ENCODE measurements at regions not wholly inside any gene's neighbourhood (a gene's known extent, or its start where the extent isn't known, plus 50 kb on each side); places are given as distances from the start of the nearest gene placed in this dataset.

DNA sequence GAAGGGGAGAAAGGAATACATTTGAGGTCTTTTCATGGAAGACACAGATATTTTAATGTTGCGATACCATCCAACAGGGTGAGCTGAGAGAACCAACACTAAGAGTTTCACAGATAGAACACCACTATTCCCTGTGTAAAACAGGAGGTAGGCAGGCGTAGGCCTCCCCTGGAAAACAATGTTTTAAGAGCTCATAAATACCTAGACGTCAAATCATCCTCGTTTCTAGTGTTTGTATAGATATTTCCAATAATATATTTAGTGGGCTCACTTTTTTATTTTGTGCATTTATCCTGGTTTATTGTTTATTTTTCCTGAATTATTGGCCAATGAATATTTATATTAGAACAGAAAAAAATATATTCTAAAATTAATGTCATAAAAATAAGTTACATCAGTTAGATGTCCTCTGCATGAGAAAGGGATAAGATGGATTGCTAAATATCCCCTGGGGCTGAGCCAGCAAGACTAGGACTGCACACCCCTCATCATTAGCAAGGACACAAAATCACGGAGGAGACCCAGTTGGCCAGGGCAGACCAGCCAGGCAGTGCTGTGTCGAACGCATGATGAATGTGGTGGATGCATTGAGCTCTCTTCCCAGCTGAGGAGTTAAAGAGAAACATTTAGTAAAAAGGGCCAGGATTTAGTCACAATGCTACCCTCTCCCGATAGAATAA, 380.5 kb downstream of the C6orf118 start:
- peak; percentile 63 for DNase-seq (ENCODE audit: low read depth)
- no peak overlapping the region for H3K4me3 ChIP-seq (ENCODE audit: low read depth, low read length)
- TF ChIP-seq, protein P1, sequence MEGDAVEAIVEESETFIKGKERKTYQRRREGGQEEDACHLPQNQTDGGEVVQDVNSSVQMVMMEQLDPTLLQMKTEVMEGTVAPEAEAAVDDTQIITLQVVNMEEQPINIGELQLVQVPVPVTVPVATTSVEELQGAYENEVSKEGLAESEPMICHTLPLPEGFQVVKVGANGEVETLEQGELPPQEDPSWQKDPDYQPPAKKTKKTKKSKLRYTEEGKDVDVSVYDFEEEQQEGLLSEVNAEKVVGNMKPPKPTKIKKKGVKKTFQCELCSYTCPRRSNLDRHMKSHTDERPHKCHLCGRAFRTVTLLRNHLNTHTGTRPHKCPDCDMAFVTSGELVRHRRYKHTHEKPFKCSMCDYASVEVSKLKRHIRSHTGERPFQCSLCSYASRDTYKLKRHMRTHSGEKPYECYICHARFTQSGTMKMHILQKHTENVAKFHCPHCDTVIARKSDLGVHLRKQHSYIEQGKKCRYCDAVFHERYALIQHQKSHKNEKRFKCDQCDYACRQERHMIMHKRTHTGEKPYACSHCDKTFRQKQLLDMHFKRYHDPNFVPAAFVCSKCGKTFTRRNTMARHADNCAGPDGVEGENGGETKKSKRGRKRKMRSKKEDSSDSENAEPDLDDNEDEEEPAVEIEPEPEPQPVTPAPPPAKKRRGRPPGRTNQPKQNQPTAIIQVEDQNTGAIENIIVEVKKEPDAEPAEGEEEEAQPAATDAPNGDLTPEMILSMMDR (IDR thresholded peaks at IDR 0.05; ENCODE audit: control insufficient read depth, extremely low read depth, insufficient read depth) = no peak

DNA sequence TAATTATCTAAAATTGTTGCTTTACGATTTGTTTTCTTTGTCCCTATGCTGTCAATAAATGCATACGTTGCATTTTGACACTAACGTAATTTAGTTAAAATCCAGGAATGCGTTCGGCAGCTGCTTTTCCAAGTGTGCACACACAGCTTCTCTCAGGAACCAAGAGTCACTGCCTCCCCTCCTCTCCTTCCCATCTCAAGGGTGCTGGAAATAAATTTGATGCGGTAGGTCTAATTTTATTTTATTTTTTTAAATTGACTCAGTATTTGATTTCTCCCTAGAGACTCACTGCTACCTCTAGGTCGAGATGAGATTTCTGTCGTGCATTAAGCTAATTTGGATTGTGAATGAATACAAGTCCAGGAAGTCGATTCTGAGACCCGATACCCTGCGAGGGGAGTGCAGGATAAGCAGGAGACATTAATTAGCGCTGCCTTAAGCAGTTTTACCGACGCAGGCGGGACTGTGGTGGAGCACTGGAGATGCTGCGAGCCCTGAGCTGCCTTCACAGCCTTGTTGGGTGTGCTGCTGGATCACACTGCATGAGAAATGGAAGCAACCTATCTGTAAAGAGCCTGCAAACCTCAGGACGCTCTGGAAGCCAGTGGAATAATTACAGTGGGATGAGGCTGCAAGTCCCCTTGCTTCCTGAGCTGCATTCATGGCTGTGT, 381.2 kb downstream of the C6orf118 start:
- no peak for DNase-seq (ENCODE audit: low read depth)
- TF ChIP-seq, protein P1 (IDR thresholded peaks at IDR 0.05; ENCODE audit: control insufficient read depth, extremely low read depth, insufficient read depth) = no peak
- no peak overlapping the region for H3K4me3 ChIP-seq (ENCODE audit: low read depth, low read length)

DNA sequence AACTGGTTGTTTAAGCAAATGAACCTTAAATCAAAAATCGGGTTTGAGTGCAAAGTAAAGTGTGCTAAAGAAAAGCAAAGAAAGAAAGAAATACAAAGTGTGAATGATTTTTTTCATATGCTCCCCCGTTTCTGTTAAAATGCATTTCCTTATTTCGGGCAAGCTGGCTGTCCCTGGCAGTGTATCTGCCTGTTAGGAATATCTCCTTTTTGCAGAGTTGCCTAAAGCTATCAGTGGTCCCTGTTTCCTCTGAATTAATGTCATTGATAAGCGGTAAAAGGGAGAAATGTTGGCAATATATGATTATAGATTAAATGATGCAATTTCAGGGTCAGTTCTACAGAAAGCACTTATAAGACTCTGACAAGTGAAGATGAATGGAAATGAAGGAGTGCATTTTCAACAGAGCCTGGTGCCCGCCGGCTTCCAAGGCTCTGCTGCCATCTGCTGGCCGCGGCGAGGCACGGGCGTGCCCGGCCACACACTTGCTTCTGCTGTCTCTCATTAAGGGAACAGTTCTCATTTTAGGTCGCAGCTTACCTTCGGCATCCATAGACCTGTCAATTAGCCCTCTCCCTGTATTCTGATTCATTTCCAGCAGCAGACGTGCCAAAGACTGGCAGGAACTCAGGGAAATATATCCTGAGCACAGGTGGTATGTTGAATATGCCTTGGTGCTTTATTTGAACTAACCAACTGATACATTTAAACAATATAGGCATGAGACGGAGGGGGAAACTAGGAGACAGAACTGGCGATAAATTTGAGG, 381.9 kb downstream of the C6orf118 start:
- TF ChIP-seq, protein P1 (IDR thresholded peaks at IDR 0.05; ENCODE audit: control insufficient read depth, extremely low read depth, insufficient read depth) = peak; percentile 95
- no peak overlapping the region for H3K4me3 ChIP-seq (ENCODE audit: low read depth, low read length)
- peak; percentile 43 for DNase-seq (ENCODE audit: low read depth)

DNA sequence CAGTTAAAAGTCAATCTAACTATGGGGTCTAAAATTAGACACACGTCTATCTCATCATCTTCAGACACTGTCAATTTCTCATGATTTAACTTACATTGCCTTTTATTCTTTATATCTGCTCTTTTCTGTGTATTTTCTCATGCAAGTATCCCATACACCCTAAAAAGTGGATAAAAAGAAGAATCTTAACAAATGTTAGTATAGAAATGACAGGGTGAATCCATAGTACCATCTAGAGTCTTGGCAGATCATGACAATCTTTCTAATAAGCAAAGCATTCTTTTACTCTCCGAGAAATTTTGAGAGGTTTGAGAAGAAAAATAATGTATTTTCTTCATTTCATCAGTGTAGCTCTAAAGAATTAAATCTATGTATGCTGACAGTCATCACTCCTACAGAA, 382.7 kb downstream of the C6orf118 start:
- H3K4me3 ChIP-seq (ENCODE audit: low read depth, low read length) = no peak overlapping the region
- DNase-seq (ENCODE audit: low read depth) = no peak
- TF ChIP-seq, protein P1 (IDR thresholded peaks at IDR 0.05; ENCODE audit: control insufficient read depth, extremely low read depth, insufficient read depth) = peak; percentile 49

DNA sequence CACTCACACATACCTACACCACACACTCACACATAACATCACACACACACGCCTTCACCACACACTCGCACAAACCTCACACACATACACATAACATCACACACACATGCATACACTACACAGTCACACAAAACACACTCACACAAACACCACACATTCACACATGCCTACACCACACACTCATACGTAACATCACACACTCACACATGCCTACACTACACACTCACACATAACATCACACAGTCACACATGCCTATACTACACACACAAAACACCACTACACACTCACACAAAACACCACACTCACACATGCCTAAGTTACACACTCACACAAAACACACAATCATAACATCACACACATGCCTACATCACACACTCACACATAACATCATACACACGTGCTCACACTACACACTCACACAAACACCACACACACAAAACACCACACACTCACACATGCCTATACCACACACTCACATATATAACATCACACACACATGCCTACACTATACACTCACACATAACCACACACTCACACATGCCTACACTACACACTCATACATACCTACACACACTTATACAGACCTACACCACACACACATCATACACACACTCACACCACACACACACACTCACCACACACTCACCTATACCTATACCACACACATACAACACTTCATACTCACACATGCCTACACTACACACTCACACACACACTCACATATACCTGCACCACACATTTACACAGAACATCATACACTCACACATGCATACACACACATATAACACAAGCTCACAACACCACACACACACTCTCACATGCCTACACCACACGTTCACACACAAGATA, 383.5 kb downstream of the C6orf118 start:
- DNase-seq (ENCODE audit: low read depth) = no peak
- TF ChIP-seq, protein P1 (IDR thresholded peaks at IDR 0.05; ENCODE audit: control insufficient read depth, extremely low read depth, insufficient read depth) = no peak
- no peak overlapping the region for H3K4me3 ChIP-seq (ENCODE audit: low read depth, low read length)

DNA sequence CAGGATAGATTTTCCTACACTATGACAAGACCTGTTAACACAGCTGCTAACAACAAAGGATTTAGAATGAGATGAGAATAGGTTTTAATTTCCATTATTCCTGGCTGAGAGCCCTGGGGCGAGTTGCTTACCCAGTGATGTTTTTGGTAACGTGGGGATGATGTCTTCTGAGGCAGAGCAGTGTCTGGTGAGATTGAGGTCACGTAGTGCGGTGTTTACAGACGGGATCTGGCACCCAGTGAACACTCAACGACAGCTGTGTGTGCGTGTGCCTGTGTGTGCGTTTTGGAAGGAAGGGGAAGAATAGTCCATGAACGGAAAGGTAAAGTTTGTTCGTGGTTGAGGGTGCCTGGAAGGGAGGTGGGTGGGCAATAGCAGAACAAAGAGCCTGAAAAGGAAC, 384.7 kb downstream of the C6orf118 start:
- H3K4me3 ChIP-seq (ENCODE audit: low read depth, low read length) = no peak overlapping the region
- no peak for DNase-seq (ENCODE audit: low read depth)

More for the DNA sequence above, 384.7 kb downstream of the C6orf118 start:
- TF ChIP-seq, protein P1 (IDR thresholded peaks at IDR 0.05; ENCODE audit: control insufficient read depth, extremely low read depth, insufficient read depth) = no peak
